Fibroblast of gingiva (primary cell): ENCODE measurements at regions not wholly inside any gene's neighbourhood (a gene's known extent, or its start where the extent isn't known, plus 50 kb on each side); places are given as distances from the start of the nearest gene placed in this dataset.

Experiments used
- DNase-seq: peaks from one replicate; pipeline ENCODE4 v3.0.0-alpha.2; 2011; ENCODE audit warnings: low read depth

GRCh38 chr15:96093063-96093462 lies 237.4 kb upstream of the NR2F2 start:
- no peak for DNase-seq

DNA sequence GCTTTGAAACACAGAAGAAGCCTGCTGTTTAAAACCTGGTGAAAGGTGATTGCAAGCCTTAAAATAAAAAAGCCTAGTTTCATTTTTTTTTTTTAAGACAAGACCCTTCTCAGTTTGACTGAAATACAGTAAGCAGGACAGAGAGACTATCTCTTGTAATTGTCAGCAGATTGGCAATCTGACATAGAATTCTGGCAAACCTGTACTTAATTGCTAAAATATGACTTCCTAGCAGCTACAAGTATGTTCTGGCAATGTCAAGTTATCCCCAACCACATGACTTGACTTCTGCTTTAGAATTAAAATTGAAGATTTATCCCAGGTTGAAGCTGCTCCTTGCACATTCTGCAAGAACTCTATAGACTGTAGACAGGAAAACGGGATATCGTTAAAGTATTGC lies 232.8 kb upstream of the NR2F2 start:
- DNase-seq: no peak

- no peak for DNase-seq
Observed at GRCh38 chr15:96102631-96103030, 227.9 kb upstream of the NR2F2 start.

DNA sequence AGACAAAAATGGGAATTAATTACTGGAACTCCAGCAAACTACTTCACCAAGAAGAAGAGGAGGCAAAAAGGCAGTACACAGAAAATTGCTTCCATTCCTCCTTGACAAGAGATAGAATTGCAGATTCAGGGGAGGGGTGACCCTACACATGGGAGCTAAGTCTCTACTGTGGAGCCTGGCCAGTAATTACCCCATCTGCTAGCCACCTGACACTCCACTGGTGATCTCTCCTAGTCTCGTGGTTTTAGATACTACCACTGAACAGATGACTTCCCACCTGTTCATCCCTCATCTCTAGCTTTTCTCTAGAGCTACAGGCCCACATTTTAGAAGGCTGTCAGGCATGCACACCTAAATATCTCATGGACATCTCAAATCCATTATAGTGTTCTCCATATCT lies 224.3 kb upstream of the NR2F2 start:
- no peak for DNase-seq

DNA sequence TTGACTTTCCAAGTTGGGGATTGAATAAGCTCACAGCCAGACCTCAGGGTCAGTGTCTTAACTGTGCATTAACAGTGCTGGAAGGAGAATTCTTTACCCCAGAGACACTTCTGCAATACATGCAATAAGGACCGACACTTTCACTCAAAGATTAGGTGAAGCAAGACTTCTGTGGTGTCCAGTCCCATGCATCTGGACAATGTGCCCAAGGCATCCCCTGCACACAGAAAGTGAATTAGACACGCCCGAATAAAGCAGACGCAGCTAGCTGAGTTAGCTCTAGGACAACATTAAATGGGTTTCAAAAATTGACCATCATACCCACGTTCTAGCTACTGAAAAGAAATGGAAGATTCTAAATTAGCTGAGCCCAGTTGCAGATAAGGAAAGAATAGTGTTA lies 223.9 kb upstream of the NR2F2 start:
- no peak for DNase-seq

DNA sequence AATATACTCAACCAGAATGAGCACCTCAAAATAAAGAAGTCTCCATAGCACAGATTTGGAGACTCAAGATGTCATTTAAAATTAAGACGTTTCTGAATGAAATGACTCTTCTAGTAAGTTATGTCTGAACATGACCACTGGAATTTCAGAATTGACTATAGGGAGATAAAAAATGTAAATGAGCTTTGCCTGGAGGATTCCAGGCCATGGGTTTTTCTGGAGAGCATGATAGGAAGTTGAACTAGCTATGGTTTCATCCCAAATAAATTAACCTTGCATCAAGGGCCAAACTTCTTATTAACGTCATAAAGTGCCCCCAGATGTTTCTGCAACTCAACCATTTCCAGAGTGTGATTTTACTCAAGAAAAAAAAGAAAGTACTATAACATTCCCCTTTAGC lies 222.6 kb upstream of the NR2F2 start:
- peak; percentile 6 for DNase-seq

- DNase-seq: no peak
Observed at GRCh38 chr15:96108405-96108804, 222.1 kb upstream of the NR2F2 start.

DNA sequence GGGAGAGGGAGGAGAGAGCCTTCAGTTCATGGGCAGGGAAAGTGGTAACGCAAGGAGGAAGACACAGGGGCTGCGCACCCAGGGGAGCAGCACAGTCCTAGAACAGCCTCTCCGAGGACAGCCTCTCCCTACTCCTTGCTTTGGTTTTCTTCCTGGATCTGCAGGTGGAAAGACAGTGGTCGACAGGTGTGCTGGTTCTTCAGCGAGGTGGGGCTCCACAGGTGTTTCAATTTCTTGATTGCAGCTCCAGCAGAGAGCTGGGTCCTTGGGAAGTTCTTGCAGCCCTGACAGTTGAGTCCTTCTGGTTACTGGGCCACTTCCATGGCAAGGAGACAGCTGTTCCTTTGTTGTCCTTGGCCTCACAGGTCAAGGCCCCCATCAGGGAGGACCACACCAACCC lies 220.7 kb upstream of the NR2F2 start:
- DNase-seq: no peak

DNA sequence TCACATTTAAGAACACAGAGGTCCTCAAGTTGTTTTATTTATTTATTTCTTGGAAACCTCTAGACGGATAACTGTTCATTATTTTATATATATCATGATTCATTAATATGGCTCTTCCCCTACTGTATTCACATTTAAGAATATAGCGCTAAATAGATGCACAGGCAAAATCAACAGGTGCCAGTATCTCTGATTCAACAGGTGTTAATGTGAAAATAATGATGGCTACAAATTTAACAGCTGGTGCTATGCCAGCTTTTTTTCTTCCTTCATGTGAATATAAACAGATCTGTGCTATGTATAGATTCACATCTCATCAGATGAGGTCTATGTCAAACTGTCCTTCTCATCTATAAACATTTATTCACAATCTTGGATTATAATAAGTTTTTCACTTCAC lies 218.5 kb upstream of the NR2F2 start:
- no peak for DNase-seq

DNA sequence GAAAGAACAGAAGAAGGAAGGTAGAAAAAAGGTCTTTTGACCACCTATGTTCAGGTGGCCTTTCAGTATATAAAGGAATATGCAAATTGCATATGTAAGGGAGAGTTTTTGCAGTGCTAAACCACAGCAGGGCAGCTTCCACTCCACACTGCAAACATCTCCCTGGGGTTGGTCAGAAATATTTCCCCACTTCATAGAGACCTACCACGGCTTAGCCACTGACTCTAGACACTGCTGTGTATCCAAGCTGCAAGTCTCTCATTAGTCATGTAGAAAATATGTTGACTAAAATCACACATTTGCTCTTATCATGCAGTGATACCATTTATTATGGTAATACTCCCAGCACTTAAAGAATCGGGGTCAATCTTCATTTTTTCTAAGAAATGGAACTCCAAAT lies 214.9 kb upstream of the NR2F2 start:
- DNase-seq: no peak

- DNase-seq: no peak
Observed at GRCh38 chr15:96117270-96117669, 213.2 kb upstream of the NR2F2 start.

GRCh38 chr15:96119734-96120133 lies 210.8 kb upstream of the NR2F2 start:
- no peak for DNase-seq

DNA sequence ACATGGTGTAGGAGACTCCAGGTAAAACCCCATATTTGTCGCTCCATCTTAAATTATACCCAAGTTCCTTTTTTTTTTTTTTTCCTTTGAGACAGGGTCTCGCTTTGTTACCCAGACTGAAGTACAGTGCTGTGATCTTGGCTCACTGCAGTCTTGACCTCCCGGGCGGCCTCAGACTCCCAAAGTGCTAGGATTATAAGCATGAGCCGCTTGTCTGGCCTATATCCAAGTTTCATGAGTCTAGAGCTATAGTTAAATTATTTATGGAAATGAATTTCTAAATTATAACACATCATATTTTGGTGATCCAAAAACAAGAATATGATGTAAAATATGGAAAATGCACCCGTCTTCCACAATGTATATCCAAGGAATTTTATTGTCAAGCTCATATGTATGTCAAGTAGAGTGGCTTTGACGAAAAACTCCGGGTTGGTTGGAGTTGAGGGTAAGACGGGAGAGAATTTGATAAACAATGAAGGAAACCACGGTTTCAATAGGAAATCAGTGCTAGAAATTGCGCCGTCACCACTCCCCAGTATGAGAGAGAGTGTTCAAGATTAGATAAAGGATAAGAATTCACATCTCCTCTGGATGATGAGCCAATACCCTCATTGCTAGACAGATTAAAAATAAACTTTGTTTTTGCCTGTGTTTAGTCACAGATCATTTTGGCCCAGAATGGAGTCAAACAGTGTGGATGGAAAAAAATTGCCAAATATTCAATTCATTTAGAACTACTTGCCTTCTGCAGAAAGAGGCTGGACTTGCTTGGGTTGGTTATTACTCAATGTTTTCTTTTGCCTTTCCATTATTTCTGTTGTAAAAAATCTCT lies 209.2 kb upstream of the NR2F2 start:
- peak; percentile 53 for DNase-seq

DNA sequence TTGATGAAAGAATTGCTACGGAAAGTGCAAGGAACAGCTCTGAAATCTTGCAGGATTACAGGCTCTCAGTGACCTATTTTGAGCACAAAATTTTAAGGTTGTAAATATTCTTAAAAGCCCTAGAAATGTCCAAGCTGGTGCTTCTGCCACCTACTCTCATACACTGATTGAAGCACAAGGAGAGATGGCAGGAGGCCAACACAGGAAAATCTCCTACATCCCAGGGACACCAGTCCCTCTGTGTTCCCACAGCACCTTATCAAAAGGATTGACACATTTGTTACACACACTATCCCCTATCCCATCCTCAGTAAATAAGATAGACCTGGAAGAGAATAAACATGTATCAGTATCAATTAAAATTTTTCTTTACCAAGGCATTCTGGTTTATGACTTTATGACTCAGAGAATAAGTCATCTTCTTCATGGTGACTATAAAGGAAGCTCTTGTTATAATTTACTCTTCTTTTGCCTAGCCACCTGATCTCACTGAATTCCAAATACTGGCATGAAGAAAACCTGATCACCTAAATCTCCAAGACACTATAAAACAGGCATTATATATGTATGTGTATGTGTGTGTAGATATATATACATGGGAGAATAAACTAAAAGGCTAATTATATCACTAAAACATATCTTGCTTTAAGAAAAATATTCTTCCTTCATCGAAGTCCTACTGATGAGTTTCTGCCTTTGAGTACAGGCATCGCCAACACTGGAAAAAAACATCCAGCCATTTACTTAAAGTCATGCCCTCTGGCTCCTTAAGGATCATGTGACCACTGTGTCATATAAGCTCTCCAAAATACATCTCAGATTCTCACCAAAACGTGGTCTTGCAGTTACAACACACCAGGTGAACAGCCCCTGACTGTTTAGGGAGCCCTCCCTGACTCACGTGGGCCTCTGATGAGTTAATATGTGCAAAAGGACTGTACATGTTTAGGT lies 208.1 kb upstream of the NR2F2 start:
- DNase-seq: no peak

GRCh38 chr15:96123028-96123400 lies 207.5 kb upstream of the NR2F2 start:
- no peak for DNase-seq

GRCh38 chr15:96123630-96124187 lies 206.8 kb upstream of the NR2F2 start:
- no peak for DNase-seq

DNA sequence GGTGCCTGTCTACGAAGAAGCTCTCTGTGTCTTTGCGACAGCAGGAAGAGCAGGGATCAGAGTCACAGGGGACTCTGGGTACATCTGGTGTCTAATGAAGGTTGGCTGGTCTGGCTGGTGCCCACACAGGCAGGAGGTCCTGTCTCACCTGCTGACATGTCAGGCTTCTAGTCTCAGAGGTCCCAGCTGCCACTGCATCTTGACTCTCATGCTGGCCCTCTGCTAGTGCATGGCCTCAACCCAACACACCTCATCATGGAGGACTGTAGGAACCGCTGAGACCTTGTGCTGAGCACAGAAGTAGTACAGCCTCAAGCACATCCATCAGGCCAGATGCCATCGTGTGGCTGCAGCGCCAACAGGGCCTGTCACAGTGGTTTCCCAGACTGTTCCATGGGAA lies 206.1 kb upstream of the NR2F2 start:
- no peak for DNase-seq

- DNase-seq: no peak
Observed at GRCh38 chr15:96125721-96126415, 204.6 kb upstream of the NR2F2 start.

GRCh38 chr15:96126859-96127258 lies 203.6 kb upstream of the NR2F2 start:
- DNase-seq: no peak

DNA sequence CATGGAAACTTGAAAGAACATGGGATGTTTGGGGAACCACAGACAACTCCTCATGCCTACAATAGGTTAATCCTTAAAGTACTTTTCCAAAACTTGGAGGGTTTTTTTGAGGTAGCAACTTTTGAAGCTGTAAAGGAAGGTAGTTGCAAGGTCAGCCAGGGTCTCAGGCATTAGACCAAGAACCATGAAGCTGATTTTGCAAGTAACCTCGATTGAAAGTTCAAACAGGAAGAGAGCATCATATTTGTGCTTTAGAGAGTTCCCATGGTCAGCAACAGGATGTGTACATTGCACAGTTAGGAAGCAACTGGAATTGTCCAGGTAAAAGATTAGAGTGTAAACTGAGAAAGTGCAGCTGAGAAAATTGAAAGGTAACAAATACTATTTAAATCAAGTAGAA lies 199.8 kb upstream of the NR2F2 start:
- DNase-seq: no peak

GRCh38 chr15:96132126-96132525 lies 198.4 kb upstream of the NR2F2 start:
- no peak for DNase-seq
